ENCODE measurements at regions not wholly inside any gene's neighbourhood (a gene's known extent, or its start where the extent isn't known, plus 50 kb on each side); places are given as distances from the start of the nearest gene placed in this dataset.
"Not testable (repeated sequence)": the region's sequence is repeated elsewhere in the genome, so short reads cannot be mapped to it uniquely, and the experiment has no call there.

DNA sequence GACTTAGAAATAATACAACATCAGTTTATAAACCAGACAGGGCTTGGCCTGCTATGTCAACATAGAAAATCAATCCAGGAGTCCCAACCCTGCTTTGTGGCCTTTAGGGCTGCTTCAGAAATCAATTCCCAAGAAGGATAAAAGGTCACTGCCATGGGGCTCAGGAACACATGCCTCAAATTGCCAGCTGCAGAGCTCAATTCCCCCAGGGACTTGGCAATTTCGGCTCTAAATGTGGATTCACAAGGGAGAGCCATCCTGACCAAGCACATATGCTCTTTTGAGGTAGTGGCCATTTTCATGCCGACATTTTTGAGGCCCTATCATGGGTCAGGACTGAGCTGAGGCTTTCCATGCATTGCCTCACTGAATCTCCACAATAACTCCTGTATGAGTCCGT, 97.5 kb downstream of the SPDYE17 start:
- H3K9me3 Mint-ChIP-seq, H3K36me3 Mint-ChIP-seq, H3K4me3 Mint-ChIP-seq, CTCF ChIA-PET, H3K4me1 Mint-ChIP-seq, DNase-seq, H3K27ac Mint-ChIP-seq: not testable (repeated sequence)
- peaks cover 31% of the 10 kb centered on the region for H3K27me3 Mint-ChIP-seq

DNA sequence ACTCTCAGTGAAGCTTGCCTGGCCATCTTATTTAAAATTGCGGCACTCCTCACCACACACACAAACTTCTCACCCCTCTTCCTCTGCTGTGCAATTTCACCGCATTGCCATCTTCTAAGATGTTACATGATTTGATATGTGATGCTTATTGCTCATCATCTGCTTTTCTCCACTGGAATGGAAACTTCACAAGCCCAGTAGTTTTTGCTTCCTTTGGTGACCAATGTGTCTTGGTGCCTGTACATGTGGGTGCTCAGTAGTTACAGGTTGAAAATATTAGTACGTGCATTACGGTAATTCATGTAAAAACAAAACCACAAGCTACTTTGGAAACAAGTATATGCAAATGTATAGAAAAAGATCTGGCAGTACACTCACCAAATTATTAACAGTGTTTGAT, 99.2 kb downstream of the SPDYE17 start:
- DNase-seq, H3K36me3 Mint-ChIP-seq, H3K9me3 Mint-ChIP-seq, CTCF ChIA-PET, H3K27ac Mint-ChIP-seq, H3K4me3 Mint-ChIP-seq, H3K4me1 Mint-ChIP-seq: not testable (repeated sequence)
- H3K27me3 Mint-ChIP-seq = peaks cover 28% of the 10 kb centered on the region

DNA sequence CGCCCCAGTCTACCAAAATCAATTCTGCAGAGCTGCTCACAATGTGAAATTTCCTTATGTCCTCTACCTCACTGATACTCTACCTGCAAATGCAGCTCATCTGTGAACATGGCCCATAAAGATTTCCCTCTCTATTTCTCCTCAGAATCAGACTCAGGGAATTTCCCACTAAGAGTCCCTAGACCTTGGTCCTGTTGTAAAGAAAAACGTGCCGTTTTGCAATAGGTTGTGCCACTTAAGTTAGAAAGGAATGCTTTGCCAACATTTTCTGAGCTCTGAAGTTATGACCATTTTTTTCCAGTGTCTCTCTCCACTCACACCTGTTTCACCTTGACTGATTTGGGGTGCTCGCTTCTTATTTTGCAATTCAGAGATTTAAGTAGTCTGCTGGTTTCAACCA, 100.7 kb downstream of the SPDYE17 start:
- H3K4me1 Mint-ChIP-seq, CTCF ChIA-PET, H3K36me3 Mint-ChIP-seq, H3K27ac Mint-ChIP-seq, H3K9me3 Mint-ChIP-seq, DNase-seq, H3K4me3 Mint-ChIP-seq: not testable (repeated sequence)
- H3K27me3 Mint-ChIP-seq = peaks cover 24% of the 10 kb centered on the region

DNA sequence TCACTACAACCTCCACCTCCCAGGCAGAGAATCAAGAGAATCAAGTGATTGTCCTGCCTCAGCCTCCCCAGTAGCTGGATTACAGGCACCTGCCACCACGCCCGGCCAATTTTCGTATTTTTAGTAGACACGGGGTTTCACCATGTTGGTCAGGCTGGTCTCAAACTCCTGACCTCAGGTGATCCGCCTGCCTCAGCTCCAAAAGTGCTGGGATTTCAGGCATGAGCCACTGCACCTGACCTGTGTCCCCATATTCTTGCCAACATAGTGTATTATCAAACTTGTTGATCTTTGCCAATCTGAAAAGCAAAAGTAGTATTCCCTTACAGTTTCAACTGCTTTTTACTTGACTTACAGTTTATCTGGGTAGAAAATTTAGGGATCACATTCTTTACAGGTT, 101.7 kb downstream of the SPDYE17 start:
- H3K4me3 Mint-ChIP-seq, H3K4me1 Mint-ChIP-seq, H3K9me3 Mint-ChIP-seq, H3K27ac Mint-ChIP-seq, DNase-seq, CTCF ChIA-PET, H3K36me3 Mint-ChIP-seq: not testable (repeated sequence)
- H3K27me3 Mint-ChIP-seq = peaks cover 19% of the 10 kb centered on the region

DNA sequence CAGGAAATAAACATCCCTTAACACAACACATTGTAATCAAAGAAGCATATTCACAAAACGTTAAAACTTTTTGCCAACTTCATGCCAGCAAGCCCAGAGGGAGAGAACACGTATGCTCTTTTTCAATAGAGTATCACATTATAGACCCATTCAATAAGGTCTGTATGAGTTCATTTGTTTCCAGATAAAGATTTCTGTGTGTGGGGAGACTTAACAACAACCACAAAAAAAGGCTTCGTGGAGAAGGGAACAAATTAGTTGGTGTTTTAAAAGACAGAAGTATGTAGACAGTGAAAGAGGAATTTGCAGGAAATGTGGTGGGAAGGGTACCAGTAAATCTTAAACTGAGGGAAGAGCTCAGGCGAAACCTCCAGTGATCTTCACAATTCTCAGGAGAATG, 103.4 kb downstream of the SPDYE17 start:
- H3K36me3 Mint-ChIP-seq, CTCF ChIA-PET, H3K27ac Mint-ChIP-seq, H3K4me3 Mint-ChIP-seq, H3K9me3 Mint-ChIP-seq, DNase-seq, H3K4me1 Mint-ChIP-seq: not testable (repeated sequence)
- H3K27me3 Mint-ChIP-seq = peaks cover 23% of the 10 kb centered on the region

DNA sequence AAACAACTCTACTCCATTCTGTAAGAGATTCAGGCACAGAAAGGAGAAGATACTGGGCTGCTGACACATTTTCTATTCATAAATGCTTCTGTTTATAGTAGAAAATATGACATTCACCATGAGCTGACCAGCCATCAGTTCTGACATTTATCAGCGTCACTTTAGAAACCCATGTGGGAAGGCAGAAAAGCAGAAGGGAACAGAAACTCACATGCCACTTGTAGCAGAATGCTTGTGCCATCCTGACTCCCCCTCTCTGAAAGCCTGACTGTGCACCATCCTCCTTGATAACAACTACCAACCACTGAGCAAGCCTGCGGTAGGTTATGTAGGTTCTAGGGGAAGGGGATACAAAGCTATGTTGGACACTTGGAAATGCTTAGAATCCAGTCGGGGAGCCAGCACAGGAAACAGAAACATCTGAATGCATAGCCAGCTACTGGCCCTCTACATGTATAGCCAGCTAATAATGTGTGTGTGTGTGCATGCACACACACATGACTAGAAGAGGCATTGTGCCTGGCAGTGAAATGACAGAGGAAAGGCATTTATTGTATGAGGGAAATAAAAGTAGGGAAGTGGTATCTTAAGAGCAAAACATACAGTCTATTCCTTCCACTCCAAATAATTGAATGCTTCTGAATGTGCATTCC, 104.3 kb downstream of the SPDYE17 start:
- not testable (repeated sequence) for H3K4me1 Mint-ChIP-seq

DNA sequence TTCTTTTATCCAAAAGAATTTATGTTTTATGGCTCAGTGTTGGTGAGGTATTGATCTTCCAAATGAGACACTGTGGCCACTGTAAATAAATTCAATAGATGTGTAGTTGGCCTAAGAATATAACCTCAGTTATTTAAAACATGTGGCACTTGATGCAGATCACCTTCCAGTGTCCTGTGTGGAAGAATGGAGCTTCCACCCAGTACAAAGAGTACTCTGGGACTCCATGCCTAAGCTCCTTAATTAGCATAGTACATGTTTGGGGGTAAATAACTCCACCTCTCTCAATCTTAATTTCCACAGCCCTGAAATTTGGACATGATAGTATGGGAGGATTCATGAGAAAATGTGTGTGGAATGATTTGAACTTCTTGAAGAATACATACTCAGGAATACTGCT, 105.7 kb downstream of the SPDYE17 start:
- H3K4me1 Mint-ChIP-seq, H3K27ac Mint-ChIP-seq, H3K4me3 Mint-ChIP-seq, H3K9me3 Mint-ChIP-seq, CTCF ChIA-PET, DNase-seq, H3K36me3 Mint-ChIP-seq: not testable (repeated sequence)
- peaks cover 24% of the 10 kb centered on the region for H3K27me3 Mint-ChIP-seq

More for the DNA sequence above, 104.3 kb downstream of the SPDYE17 start:
- CTCF ChIA-PET, H3K9me3 Mint-ChIP-seq, H3K27ac Mint-ChIP-seq, DNase-seq, H3K36me3 Mint-ChIP-seq, H3K4me3 Mint-ChIP-seq: not testable (repeated sequence)
- H3K27me3 Mint-ChIP-seq = peaks cover 24% of the 10 kb centered on the region

DNA sequence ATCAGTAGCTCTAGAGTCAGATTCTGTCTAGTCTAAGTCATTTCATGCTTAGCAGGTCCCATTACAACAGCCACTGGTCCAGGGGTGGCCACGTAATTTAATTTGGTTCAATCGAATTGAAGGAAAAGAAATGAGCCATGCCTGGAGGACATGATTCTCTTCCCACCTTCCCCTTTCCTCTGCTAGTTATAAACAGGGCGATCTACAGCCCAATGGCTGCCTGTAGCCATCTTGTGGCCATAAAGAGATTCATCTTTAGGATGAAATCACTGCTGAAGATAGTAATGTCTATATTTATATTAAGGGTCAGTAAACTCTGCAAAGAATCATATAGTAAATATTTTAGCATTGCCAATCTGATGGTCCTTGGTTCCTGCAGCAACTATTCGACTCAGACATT, 107.4 kb downstream of the SPDYE17 start:
- DNase-seq, H3K4me3 Mint-ChIP-seq, H3K36me3 Mint-ChIP-seq, H3K4me1 Mint-ChIP-seq, H3K9me3 Mint-ChIP-seq, CTCF ChIA-PET, H3K27ac Mint-ChIP-seq: not testable (repeated sequence)
- H3K27me3 Mint-ChIP-seq = peaks cover 16% of the 10 kb centered on the region

DNA sequence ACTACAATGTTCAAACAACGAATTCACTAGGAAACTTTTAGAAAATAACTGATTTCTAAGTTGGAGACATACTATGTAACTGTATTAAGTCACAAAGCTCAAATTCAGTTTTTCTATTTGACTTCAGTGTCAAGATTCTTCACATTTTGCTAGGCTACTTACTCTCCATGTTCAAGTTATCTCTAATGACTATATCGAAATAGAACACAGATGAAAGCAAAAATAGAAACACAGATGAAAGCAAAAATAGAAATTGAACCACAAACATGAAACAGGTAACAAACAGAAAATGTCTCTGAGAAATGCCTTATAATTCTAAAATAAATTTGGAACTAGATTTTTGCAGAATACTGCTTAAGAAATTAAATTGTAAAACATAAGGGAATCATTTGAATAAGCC, 113.5 kb downstream of the SPDYE17 start:
- H3K4me1 Mint-ChIP-seq, H3K27ac Mint-ChIP-seq, DNase-seq, CTCF ChIA-PET, H3K9me3 Mint-ChIP-seq, H3K36me3 Mint-ChIP-seq, H3K4me3 Mint-ChIP-seq, H3K27me3 Mint-ChIP-seq: not testable (repeated sequence)

DNA sequence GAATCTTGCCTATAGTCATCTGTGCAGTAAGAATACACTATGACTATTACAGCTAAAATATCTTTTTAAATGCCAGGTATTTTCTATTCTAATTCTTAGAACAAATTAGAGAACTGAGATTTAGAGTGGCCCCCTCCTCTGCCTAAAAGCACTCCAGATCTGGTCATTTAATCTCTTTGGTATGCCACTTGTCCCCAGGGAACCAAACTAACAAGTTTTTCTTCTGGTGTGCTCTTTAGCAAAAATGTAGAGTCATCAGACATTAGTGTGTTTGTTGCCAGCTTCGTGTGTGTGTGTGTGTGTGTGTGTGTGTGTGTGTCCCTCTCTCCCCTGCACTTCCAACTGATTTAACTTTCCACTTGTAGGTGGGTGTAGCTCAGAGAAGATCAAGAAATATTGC, 117.8 kb downstream of the SPDYE17 start:
- H3K27me3 Mint-ChIP-seq, H3K9me3 Mint-ChIP-seq, DNase-seq, H3K36me3 Mint-ChIP-seq, H3K27ac Mint-ChIP-seq, H3K4me3 Mint-ChIP-seq, CTCF ChIA-PET, H3K4me1 Mint-ChIP-seq: not testable (repeated sequence)

DNA sequence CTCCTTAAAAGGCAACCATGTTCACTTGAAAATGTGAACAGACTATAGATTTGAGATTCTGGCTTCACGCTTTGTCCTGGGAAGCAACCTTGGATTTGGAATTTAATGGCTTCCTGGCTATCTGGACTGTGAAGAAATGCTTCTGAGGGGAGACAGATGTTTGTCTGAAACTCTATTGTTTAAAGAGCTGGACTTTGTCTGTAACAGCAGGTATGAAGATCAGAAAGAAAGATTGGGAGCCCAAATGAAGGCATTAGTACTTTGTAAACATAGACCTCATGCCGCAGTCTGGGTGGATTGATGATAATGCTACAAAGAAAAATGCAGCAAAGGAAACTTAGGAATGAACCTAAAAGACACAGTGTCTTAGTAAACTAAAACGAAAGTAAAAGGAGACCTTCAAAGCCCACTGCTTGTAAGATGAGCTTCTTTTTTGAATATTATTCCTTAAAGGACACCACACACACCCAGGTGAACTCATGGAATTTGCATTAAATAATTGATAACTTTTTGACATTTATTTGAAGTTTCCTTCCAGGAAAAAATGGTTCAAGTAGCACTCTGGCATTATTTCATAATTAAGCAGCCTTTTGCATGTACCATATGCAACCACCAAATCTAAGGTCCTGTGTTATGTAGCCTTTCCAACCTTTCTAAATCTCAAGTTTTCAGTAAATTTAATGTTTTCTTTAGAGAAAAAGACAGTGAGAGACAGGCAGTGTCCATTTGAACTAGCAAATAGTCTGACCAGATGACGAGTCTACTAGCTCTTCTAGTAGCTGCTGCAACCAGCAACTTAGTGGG, 119.9 kb downstream of the SPDYE17 start:
- H3K36me3 Mint-ChIP-seq, H3K4me1 Mint-ChIP-seq, H3K4me3 Mint-ChIP-seq, H3K9me3 Mint-ChIP-seq, H3K27me3 Mint-ChIP-seq, DNase-seq, H3K27ac Mint-ChIP-seq, CTCF ChIA-PET: not testable (repeated sequence)

DNA sequence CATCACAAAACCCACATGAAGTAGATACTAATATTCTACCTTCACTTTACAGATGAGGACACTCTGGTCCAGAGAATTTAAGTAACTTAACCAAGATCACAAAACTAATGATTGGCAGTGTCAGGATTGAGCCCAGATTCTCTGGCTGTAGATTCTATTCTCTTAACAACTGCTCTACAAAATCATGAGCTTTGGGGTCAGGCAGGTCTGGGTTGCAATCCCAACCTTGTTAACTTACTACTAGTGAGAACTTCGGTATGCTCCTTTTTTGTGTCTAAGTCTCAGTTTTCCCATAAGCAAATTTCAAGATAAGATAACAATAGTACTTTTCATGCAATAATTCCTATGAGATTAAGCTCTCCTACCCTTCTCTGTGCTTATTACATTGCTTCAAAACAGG, 127.5 kb downstream of the SPDYE17 start:
- H3K9me3 Mint-ChIP-seq, H3K36me3 Mint-ChIP-seq, H3K27ac Mint-ChIP-seq, CTCF ChIA-PET, DNase-seq, H3K27me3 Mint-ChIP-seq, H3K4me1 Mint-ChIP-seq, H3K4me3 Mint-ChIP-seq: not testable (repeated sequence)

DNA sequence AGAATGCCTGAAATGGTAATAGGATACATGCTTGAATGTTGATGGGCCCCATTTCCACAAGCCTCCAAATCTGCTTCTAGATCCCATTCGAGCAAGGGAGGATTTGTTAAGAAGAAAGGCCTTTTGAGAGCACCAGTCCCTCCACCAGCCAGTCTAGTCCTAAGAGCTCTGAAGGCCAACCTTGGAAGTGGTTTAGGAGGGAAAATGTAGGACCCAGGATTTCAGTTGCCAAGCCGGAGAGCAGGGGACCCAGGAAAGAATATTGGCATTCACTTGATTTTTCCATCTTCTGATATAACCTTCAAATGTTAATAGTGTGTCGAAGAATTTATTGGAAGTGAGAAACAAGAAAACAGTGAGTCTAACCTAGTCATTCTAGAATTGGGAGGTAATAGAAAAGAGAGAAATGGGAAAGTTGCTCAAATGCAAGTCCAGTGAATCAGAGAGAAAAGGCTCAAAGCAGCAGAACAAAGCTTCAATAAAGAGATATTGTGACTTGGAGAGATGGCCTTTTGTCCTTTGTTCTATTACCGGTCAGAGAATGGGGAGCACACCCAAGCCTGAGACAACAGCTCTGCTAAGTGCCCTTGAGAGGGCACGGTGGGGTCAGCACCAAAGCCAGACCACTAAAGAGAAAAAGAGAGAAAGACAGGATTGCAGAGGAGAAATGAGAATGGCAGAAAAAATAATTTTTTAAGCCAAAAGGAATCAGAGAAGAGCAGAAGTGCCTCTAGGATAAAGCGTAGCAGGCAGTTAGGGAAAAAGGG, 130.0 kb downstream of the SPDYE17 start:
- H3K27ac Mint-ChIP-seq, H3K4me3 Mint-ChIP-seq, H3K9me3 Mint-ChIP-seq, DNase-seq, H3K4me1 Mint-ChIP-seq, H3K36me3 Mint-ChIP-seq, H3K27me3 Mint-ChIP-seq, CTCF ChIA-PET: not testable (repeated sequence)

DNA sequence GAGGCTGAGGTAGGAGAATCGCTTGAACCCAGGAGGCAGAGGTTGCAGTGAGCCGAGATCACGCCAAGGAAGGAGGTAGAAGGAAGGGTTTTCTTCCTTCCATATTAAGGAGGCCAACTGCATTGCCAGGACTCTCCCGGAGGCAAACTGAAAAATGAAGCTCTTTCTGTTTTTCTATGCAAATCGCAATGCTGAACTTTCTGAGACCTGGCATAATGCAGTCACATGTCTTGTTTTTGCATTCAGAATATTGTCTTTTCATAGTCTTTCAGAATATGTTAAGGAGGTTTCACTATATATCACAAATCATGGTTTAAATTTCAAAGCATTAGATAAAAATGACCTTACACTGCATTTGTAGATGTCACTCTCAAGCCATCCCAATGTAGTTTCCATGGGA, 133.4 kb downstream of the SPDYE17 start:
- DNase-seq, H3K9me3 Mint-ChIP-seq, CTCF ChIA-PET, H3K27ac Mint-ChIP-seq, H3K36me3 Mint-ChIP-seq, H3K4me3 Mint-ChIP-seq, H3K4me1 Mint-ChIP-seq, H3K27me3 Mint-ChIP-seq: not testable (repeated sequence)

DNA sequence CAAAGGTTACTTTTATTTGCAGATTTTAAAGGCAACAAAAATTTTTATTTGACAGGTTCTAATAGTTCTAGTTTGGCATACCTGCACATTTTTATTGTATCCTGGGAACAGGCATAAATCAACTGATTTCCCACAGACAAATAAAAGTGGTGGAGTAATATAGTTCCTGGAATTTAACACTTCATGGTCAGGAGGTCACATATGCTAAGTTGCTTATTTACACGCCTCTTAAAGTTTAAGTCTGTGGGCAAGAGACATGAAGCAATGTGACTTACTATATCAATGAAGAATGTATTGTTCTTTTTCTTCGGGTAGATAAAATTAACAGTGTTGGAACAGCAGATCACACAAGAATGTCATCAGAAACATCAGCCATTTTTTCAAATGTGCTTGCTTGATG, 135.2 kb downstream of the SPDYE17 start:
- H3K4me1 Mint-ChIP-seq, H3K36me3 Mint-ChIP-seq, H3K27me3 Mint-ChIP-seq, DNase-seq, H3K27ac Mint-ChIP-seq, CTCF ChIA-PET, H3K4me3 Mint-ChIP-seq, H3K9me3 Mint-ChIP-seq: not testable (repeated sequence)

Data from activated naive CD4-positive, alpha-beta T cell treated with anti-CD3 and anti-CD28 coated beads, Interleukin-2, amount 10 ng/mL, durations not matched to agents 7 days and 5 days (primary cell).